GM12878 (cell line): ENCODE measurements at regions not wholly inside any gene's neighbourhood (a gene's known extent, or its start where the extent isn't known, plus 50 kb on each side); places are given as distances from the start of the nearest gene placed in this dataset.

Source experiments
- ATAC-seq: fragments of 200-7000 bp; cut with Tn5 transposase; 3 replicates; pipeline ENCODE4 v1.9.1; 2020; ENCODE audit warnings: mild to moderate bottlenecking, moderate library complexity
- BruUV-seq: library from RNA; stranded (reverse); fragments of 400-500 nt; replicated peaks from 2 replicates; lab custom pipeline; 2021; lab: Mats Ljungman, UMichigan
- CTCF ChIA-PET: fragments of 300-600 bp; sonication (Branson Sonifier 250); formaldehyde crosslinking; extraction: SDS; loops from one replicate; lab custom pipeline; 2021; ENCODE audit warnings: inconsistent platforms; lab: Yijun Ruan, JAX
- POLR2A ChIA-PET: fragments of 350-600 bp; formaldehyde crosslinking; extraction: SDS; loops from one replicate; lab custom pipeline; 2021; ENCODE audit warnings: inconsistent platforms; lab: Charles Lee
- RAD21 ChIA-PET: fragments of 300-600 bp; sonication (Branson Sonifier 250); formaldehyde crosslinking; loops from one replicate; lab custom pipeline; 2023; ENCODE audit warnings: antibody characterized with exemption; ENCODE audit not compliant: unreplicated experiment; lab: Charles Lee
- SMC1A ChIA-PET: fragments of 300-600 bp; sonication (Branson Sonifier 250); formaldehyde crosslinking; loops from one replicate; lab custom pipeline; 2023; ENCODE audit not compliant: unreplicated experiment, uncharacterized antibody; lab: Charles Lee
- DNase-seq: peaks from one replicate; pipeline ENCODE4 v3.0.0-alpha.2; 2011; ENCODE audit warnings: low read depth, low spot score
- FAIRE-seq: peaks from 3 replicates; lab custom pipeline; 2011; peaks lifted over from hg19 to GRCh38; lab: Jason Lieb, UNC
- H2AFZ ChIP-seq: 2 replicates; pipeline ENCODE4 v1.6.0; 2011; ENCODE audit warnings: low read depth, low read length, control low read depth; ENCODE audit not compliant: control insufficient read depth
- H3K27ac ChIP-seq: 2 replicates; pipeline ENCODE4 v1.5.1; 2011; ENCODE audit warnings: control low read depth; ENCODE audit not compliant: control insufficient read depth, insufficient read depth
- H3K27me3 ChIP-seq, 2 experiments: replicated peaks in 1 of 2; 2 replicates each; pipeline versions ENCODE4 v1.6.0 to v1.6.1; 2011; ENCODE audit warnings: low read length in 1 of 2; ENCODE audit not compliant: control insufficient read depth in 2 of 2, insufficient read depth in 2 of 2
- H3K36me3 ChIP-seq, 2 experiments: 2 replicates each; pipeline ENCODE4 v1.5.1; 2011; ENCODE audit warnings: low read length in 1 of 2; ENCODE audit not compliant: control insufficient read depth in 2 of 2, insufficient read depth in 2 of 2
- H3K4me1 ChIP-seq: 2 replicates; pipeline ENCODE4 v1.6.1; 2011; ENCODE audit warnings: mild to moderate bottlenecking, low read length, moderate library complexity, mixed read lengths; ENCODE audit not compliant: control insufficient read depth, insufficient read depth
- H3K4me2 ChIP-seq: 2 replicates; pipeline ENCODE4 v1.6.0; 2011; ENCODE audit warnings: control low read depth; ENCODE audit not compliant: control insufficient read depth, insufficient read depth
- H3K4me3 ChIP-seq: fragments of 200-600 bp; sonication (generic); 2 replicates; pipeline ENCODE4 v1.5.1; 2016
- H3K79me2 ChIP-seq: 2 replicates; pipeline ENCODE4 v1.6.0; 2011; ENCODE audit warnings: low read length; ENCODE audit not compliant: control insufficient read depth, insufficient read depth
- H3K9ac ChIP-seq: 2 replicates; pipeline ENCODE4 v1.8.0; 2011; ENCODE audit warnings: low read length, control low read depth, mixed read lengths; ENCODE audit not compliant: control insufficient read depth, insufficient read depth
- H3K9me3 ChIP-seq: replicated peaks from 3 replicates; pipeline ENCODE4 v1.5.1; 2011; ENCODE audit warnings: mild to moderate bottlenecking, low read length; ENCODE audit not compliant: control insufficient read depth, insufficient read depth
- H4K20me1 ChIP-seq: 2 replicates; pipeline ENCODE4 v1.6.0; 2011; ENCODE audit not compliant: control insufficient read depth, insufficient read depth
- CBFB ChIP-seq: IDR thresholded peaks from 2 replicates; pipeline ENCODE4 v1.6.1; 2016; ENCODE audit warnings: antibody characterized with exemption, low read depth
- IKZF2 ChIP-seq, 2 experiments: fragments of 450-650 bp; IDR thresholded peaks; 2 replicates each; pipeline ENCODE4 v1.6.1; 2017; ENCODE audit warnings: mild to moderate bottlenecking in 2 of 2, moderate library complexity in 2 of 2
- POU2F2 ChIP-seq: IDR thresholded peaks from 3 replicates; pipeline ENCODE4 v1.6.1; 2011; ENCODE audit warnings: low read depth, mild to moderate bottlenecking, low read length, borderline replicate concordance
- TBL1XR1 ChIP-seq: IDR thresholded peaks from 2 replicates; pipeline ENCODE4 v1.6.1; 2012; ENCODE audit warnings: low read depth, low read length, improper control_type of control experiment
- WGBS: methylation state at CpG from one replicate; pipeline ENCODE4 v1.1.6; 2016; ENCODE audit warnings: low lambda C conversion rate; ENCODE audit not compliant: insufficient replicate concordance, insufficient coverage; ENCODE audit errors: missing lambda C conversion rate; 5-methylcytosine and 5-hydroxymethylcytosine counted together
- in situ Hi-C: fragments of 300-500 bp; cut with MboI; formaldehyde crosslinking; loops from 9 replicates; pipeline ENCODE4 v1.14.3; 2018; ENCODE audit warnings: mixed read lengths
- intact Hi-C: fragments of 100-400 bp; cut with micrococcal nuclease; formaldehyde crosslinking; loops from one replicate; pipeline ENCODE4 v1.14.2; 2022; ENCODE audit not compliant: unreplicated experiment
- TF ChIP-seq, protein P1 (sequence below): IDR thresholded peaks from 2 replicates; pipeline ENCODE4 v1.6.1; 2011; ENCODE audit warnings: borderline replicate concordance, low read depth, mild to moderate bottlenecking, moderate library complexity, mixed read lengths, low read length; ENCODE audit not compliant: insufficient read depth; ENCODE audit errors: extremely low read length
- TF ChIP-seq, protein P2 (sequence below): IDR thresholded peaks from 2 replicates; pipeline ENCODE4 v1.6.1; 2011; ENCODE audit warnings: low read depth, low read length, improper control_type of control experiment, borderline replicate concordance
- TF ChIP-seq, protein P3 (sequence below): IDR thresholded peaks from 2 replicates; pipeline ENCODE4 v1.6.1; 2012; ENCODE audit warnings: mild to moderate bottlenecking, low read depth, low read length
- TF ChIP-seq, protein P4 (sequence below): fragments of 450-650 bp; IDR thresholded peaks from 2 replicates; pipeline ENCODE4 v1.6.1; 2016; ENCODE audit warnings: mild to moderate bottlenecking

DNA sequence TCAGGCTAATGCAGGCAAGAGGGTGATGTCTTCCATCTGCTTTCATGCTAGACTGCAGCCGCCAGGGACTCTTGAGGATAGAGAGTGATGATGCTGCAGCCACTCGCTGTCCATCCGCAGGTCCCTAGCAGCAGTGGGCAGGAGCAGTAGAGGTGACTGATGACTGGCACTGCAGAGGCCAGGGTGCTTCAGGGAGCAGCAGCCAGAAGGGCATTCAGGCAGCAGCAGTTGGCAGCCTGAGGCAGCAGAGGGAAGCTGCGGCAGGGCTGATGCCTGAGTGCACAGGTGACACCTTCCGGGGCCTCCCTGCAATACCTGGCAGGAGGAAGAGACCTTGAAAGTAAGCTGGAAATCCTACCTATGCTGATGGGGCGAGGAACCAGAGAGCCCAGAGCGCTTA, 214.2 kb downstream of the ICOS start:
- SMC1A ChIA-PET = no interaction called here
- DNase-seq (no peak), ATAC-seq (no peak), FAIRE-seq (no peak)
- no peaks in the 10 kb centered on the region for H3K9me3 ChIP-seq
- BruUV-seq = no TSS peak
- no peaks in the 10 kb centered on the region for H3K79me2 ChIP-seq
- no peak overlapping the region for H3K27ac ChIP-seq
- no peak overlapping the region for H3K4me3 ChIP-seq
- no peak overlapping the region for H3K9ac ChIP-seq
- no peaks in the 10 kb centered on the region for H3K4me1 ChIP-seq
- CTCF ChIA-PET = interaction anchor here (1.2 kb wide), 1 partner anchor 110 kb away, joined by 3 read pairs; no protein-coding TSS in a partner anchor
- intact Hi-C loops (no loop called here), in situ Hi-C loops (no loop called here)
- RAD21 ChIA-PET = no interaction called here
- H3K36me3 ChIP-seq = no peaks in the 10 kb centered on the region
- no peak overlapping the region for H2AFZ ChIP-seq
- no peak overlapping the region for H3K4me2 ChIP-seq
- WGBS = 40% methylated on average over 7 of the region's 7 CpGs
- POLR2A ChIA-PET = no interaction called here
- H4K20me1 ChIP-seq = no peaks in the 10 kb centered on the region
- no peak for TF ChIP-seq CBFB
- no peak for TF ChIP-seq TBL1XR1
- no peak for TF ChIP-seq POU2F2
- TF ChIP-seq, protein P1, sequence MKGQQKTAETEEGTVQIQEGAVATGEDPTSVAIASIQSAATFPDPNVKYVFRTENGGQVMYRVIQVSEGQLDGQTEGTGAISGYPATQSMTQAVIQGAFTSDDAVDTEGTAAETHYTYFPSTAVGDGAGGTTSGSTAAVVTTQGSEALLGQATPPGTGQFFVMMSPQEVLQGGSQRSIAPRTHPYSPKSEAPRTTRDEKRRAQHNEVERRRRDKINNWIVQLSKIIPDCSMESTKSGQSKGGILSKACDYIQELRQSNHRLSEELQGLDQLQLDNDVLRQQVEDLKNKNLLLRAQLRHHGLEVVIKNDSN = no peak
- TF ChIP-seq, protein P2, sequence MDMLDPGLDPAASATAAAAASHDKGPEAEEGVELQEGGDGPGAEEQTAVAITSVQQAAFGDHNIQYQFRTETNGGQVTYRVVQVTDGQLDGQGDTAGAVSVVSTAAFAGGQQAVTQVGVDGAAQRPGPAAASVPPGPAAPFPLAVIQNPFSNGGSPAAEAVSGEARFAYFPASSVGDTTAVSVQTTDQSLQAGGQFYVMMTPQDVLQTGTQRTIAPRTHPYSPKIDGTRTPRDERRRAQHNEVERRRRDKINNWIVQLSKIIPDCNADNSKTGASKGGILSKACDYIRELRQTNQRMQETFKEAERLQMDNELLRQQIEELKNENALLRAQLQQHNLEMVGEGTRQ = no peak
- TF ChIP-seq IKZF2 (IDR thresholded peaks at IDR 0.05) = no peak
- TF ChIP-seq, protein P3, sequence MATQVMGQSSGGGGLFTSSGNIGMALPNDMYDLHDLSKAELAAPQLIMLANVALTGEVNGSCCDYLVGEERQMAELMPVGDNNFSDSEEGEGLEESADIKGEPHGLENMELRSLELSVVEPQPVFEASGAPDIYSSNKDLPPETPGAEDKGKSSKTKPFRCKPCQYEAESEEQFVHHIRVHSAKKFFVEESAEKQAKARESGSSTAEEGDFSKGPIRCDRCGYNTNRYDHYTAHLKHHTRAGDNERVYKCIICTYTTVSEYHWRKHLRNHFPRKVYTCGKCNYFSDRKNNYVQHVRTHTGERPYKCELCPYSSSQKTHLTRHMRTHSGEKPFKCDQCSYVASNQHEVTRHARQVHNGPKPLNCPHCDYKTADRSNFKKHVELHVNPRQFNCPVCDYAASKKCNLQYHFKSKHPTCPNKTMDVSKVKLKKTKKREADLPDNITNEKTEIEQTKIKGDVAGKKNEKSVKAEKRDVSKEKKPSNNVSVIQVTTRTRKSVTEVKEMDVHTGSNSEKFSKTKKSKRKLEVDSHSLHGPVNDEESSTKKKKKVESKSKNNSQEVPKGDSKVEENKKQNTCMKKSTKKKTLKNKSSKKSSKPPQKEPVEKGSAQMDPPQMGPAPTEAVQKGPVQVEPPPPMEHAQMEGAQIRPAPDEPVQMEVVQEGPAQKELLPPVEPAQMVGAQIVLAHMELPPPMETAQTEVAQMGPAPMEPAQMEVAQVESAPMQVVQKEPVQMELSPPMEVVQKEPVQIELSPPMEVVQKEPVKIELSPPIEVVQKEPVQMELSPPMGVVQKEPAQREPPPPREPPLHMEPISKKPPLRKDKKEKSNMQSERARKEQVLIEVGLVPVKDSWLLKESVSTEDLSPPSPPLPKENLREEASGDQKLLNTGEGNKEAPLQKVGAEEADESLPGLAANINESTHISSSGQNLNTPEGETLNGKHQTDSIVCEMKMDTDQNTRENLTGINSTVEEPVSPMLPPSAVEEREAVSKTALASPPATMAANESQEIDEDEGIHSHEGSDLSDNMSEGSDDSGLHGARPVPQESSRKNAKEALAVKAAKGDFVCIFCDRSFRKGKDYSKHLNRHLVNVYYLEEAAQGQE = no peak
- TF ChIP-seq, protein P4, sequence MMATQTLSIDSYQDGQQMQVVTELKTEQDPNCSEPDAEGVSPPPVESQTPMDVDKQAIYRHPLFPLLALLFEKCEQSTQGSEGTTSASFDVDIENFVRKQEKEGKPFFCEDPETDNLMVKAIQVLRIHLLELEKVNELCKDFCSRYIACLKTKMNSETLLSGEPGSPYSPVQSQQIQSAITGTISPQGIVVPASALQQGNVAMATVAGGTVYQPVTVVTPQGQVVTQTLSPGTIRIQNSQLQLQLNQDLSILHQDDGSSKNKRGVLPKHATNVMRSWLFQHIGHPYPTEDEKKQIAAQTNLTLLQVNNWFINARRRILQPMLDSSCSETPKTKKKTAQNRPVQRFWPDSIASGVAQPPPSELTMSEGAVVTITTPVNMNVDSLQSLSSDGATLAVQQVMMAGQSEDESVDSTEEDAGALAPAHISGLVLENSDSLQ = no peak
- peaks cover 0 to 3% of the 10 kb centered on the region in 2 experiments; a peak in 3 of 4 replicates for H3K27me3 ChIP-seq
